IPS-18c (cell line): ENCODE measurements at regions not wholly inside any gene's neighbourhood (a gene's known extent, or its start where the extent isn't known, plus 50 kb on each side); places are given as distances from the start of the nearest gene placed in this dataset.
"Not testable (repeated sequence)": the region's sequence is repeated elsewhere in the genome, so short reads cannot be mapped to it uniquely, and the experiment has no call there.

Experiments used
- H3K4me3 ChIP-seq: 2 replicates; pipeline ENCODE4 v1.7.0; 2013; ENCODE audit warnings: low read depth, mild to moderate bottlenecking, low read length, moderate library complexity; ENCODE audit not compliant: insufficient read depth
- H3K9me3 ChIP-seq: one replicate; pipeline ENCODE4 v1.6.1; 2013; ENCODE audit warnings: mild to moderate bottlenecking, low read length, moderate library complexity; ENCODE audit not compliant: control insufficient read depth, insufficient read depth

GRCh38 chr6:58128549-58128948 is 811.1 kb downstream of the PRIM2 start:
- H3K9me3 ChIP-seq, H3K4me3 ChIP-seq: not testable (repeated sequence)

DNA sequence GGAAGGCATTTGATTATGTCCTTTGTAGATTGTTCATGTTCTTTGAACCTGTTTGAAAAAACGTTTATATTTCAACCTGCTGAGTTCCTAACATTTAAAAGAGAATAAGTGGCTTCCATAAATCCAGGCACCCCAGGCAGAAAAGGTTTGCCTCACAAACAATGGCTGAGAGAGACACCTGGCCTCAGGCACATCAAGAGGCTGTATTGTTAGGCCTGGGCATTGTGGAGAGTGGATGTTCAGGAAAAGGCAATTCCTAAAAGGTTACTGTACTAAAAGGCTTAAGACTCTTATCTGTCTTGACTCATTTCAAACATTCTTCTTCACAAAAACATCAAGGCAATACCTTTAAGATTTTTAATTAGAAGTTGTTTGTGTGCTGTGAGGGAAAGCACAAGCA is 811.7 kb downstream of the PRIM2 start:
- not testable (repeated sequence) for H3K9me3 ChIP-seq, H3K4me3 ChIP-seq

DNA sequence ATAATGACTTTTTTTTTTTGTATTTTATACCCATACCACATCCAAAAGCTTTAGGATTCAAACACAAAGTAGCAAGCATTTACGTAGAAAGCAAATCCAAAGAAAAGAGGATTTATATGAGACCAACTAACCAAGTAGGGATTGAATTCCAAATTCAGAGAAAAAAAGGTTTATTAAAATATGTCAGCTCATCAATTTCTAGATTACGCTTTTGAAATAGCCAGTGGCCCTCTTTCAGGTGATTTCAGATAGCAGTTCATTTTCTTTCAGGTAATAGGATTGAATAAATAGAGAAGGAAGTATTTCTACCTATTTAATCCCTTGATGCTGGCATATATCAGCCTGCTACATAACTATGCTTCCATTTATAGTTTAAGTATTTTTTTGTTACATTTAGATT is 822.3 kb downstream of the PRIM2 start:
- H3K9me3 ChIP-seq, H3K4me3 ChIP-seq: not testable (repeated sequence)

GRCh38 chr6:58171025-58171424 is 853.6 kb downstream of the PRIM2 start:
- H3K9me3 ChIP-seq, H3K4me3 ChIP-seq: not testable (repeated sequence)

DNA sequence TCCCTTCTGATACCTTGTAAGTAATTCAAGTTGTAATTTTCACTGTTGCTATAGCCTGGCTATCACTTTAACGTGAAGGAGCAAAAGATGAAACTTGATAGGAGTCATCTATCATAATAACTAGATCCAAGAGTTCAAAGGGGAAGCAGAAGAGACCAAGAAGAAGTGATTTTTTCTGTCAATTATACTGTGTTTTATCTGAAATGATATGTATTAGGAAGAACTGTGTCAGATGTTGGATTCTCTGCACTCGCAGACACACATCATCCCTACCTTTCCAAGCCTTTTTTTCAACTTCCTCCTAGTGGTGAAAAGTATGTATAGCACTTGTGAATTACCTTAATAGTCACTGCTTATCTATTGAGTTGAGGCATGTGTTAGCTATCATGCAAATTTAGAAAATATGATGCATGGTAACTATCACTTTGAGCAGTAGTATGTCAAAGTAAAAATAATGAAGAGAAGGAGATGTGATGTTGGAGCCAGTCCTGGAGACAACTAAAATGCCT is 864.2 kb downstream of the PRIM2 start:
- not testable (repeated sequence) for H3K4me3 ChIP-seq, H3K9me3 ChIP-seq

GRCh38 chr6:58185300-58185699 is 867.9 kb downstream of the PRIM2 start:
- H3K9me3 ChIP-seq, H3K4me3 ChIP-seq: not testable (repeated sequence)

- not testable (repeated sequence) for H3K9me3 ChIP-seq, H3K4me3 ChIP-seq
Observed at GRCh38 chr6:58193209-58193608, 875.8 kb downstream of the PRIM2 start.

GRCh38 chr6:58198301-58198700 is 880.9 kb downstream of the PRIM2 start:
- no peak overlapping the region for H3K4me3 ChIP-seq
- H3K9me3 ChIP-seq, result no peaks in the 10 kb centered on the region

DNA sequence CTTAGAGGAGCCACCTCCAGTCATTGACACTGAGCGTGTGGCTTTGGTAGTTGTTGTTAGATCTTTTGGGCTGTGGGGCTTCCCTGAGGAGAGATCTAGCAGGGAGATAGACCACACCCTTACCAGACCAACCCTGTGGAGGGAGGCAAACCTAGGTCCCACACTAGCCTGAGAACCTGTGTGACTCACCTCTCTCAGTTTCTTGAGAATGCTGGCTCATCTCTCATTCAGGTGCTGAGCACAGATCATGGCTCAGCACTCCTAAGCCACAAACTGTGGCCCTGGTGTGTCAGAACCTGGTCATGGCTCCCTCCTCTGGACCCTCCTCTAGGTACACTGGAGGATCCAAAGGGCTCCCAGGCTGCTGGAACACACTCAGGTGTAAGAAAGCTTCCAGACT is 919.7 kb downstream of the PRIM2 start:
- not testable (repeated sequence) for H3K4me3 ChIP-seq, H3K9me3 ChIP-seq

- H3K9me3 ChIP-seq, H3K4me3 ChIP-seq: not testable (repeated sequence)
Observed at GRCh38 chr6:58238421-58238820, 921.0 kb downstream of the PRIM2 start.

DNA sequence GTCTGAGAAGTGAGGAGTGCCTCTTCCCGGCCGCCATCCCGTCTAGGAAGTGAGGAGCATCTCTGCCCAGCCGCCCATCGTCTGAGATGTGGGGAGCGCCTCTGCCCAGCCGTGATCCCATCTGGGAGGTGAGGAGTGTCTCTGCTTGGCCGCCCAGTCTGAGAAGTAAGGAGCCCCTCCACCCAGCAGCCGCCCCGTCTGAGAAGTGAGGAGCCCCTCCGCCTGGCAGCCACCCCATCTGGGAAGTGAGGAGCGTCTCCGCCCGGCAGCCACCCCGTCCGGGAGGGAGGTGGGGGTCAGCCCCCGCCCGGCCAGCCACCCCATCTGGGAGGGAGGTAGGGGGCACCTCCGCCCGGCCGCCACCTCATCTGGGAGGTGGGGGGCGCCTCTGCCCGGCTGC is 940.2 kb downstream of the PRIM2 start:
- not testable (repeated sequence) for H3K4me3 ChIP-seq, H3K9me3 ChIP-seq

GRCh38 chr6:58290177-58290576 is 972.7 kb downstream of the PRIM2 start:
- H3K4me3 ChIP-seq, result no peak overlapping the region
- H3K9me3 ChIP-seq, result peaks cover 2% of the 10 kb centered on the region

GRCh38 chr6:58291319-58291718 is 973.9 kb downstream of the PRIM2 start:
- H3K9me3 ChIP-seq, H3K4me3 ChIP-seq: not testable (repeated sequence)

DNA sequence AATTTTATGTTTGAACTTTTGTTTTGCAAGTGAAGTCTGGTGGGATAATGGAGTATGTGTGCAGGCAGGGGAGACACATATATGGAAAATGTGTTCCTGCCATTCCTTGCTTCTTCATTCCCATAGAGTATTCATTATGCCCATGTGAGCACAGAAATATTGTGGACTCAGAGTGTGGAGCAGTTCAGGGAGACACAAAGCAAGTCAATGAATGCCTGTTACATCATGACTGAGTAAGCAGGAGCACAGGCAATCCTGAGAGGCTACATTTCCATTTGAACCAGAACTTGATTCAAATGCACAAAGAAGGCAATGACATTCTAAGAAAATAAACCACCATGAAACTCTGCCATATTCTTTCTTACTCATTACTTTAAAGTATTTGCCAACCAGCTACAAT is 990.5 kb downstream of the PRIM2 start:
- not testable (repeated sequence) for H3K9me3 ChIP-seq, H3K4me3 ChIP-seq

DNA sequence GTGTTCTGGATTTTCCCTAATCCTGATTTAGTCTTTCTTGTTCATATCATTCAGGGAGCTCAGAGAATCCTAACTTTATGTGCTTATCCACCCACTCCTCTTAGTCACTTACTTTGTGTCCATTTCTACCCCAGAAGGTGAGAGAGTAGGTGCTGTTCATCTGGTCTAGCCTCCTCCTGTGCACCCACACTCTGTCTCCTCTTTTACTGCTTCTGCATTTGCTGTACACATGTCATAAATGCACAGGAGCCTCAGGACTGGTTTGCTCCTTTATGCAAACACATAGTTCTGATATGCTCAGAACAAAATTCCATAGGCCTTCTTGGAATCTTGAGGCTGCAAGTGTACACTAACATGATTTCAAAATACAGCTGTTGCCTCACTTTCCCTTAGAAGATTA is 1014.7 kb downstream of the PRIM2 start:
- not testable (repeated sequence) for H3K4me3 ChIP-seq, H3K9me3 ChIP-seq

GRCh38 chr6:58342287-58342686 is 1024.9 kb downstream of the PRIM2 start:
- not testable (repeated sequence) for H3K9me3 ChIP-seq, H3K4me3 ChIP-seq

DNA sequence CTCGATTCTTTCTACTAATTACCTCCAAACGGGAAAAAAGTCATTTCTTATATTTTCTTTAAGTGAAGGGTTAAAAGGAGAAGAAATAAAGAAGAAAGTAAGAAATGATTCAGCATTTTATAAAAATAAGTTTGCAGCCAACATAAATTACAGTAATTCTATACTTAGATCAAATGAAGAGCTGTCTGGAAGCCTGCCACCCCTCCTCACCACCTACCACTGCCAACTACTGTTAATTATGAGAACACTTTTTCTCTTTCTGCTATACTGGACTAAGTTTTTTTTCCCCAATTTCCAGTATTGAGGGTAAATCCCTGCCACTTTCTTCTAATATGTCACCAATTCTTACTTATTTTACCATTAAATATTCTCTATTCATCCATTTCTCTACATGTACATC is 1030.1 kb downstream of the PRIM2 start:
- H3K9me3 ChIP-seq, result not testable (repeated sequence)

DNA sequence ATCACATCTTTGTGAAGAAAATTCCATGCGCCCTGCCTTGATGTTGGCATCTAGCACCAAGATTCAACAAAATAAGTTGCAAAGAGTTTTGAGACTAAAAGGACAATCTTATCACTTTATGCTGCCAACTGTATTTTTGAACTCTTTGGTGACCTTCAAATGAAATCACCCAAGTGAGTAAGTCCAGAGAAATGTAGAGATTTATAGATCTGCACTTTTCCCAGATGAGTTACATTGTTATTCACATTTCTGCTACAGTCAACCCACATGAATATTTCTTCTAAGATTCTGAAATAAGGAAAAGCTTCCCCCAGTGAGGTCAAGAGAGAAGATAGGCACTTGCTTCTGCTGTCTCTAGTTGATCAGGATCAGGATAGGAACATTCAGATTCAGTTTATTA is 1034.2 kb downstream of the PRIM2 start:
- not testable (repeated sequence) for H3K9me3 ChIP-seq, H3K4me3 ChIP-seq

More for the DNA sequence above, 1030.1 kb downstream of the PRIM2 start:
- not testable (repeated sequence) for H3K4me3 ChIP-seq

DNA sequence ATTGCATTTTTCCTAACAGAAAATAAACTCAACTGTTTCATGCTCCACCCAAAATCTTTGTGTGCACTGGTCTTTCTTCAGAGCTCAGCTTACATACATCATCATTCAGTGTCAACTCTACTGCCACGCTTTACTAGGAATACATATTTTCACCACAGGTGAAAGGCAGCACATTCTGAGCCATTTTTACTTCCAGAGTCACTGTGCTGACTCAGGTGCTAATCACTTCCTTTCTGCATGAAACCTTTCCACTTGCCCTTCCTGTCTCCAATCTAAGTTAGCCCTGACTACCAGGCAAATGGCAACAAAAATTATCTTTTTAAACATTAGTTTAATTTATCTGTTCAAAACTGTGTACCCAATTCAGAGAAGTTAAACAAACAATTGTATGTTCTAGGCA is 1041.0 kb downstream of the PRIM2 start:
- not testable (repeated sequence) for H3K4me3 ChIP-seq, H3K9me3 ChIP-seq

DNA sequence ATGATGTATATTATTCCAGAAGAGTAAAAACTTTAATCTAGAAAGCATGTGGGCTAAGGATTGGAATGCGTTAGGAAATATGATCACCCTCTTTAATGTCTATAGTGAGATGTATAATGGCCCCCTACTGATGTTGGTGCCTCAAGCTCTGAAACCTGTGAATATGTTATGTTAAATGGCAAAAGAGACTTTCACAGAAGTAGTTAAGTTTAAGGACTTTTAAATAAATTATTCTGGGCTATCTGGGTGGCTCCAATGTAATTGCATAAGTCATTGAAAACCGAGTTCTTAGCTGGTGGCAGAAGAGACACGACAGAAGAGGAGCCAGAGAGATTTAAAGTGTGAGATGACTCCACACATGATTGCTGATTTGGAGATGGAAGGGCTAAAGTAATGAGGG is 1048.4 kb downstream of the PRIM2 start:
- H3K9me3 ChIP-seq, H3K4me3 ChIP-seq: not testable (repeated sequence)
